ENCODE measurements at regions not wholly inside any gene's neighbourhood (a gene's known extent, or its start where the extent isn't known, plus 50 kb on each side); places are given as distances from the start of the nearest gene placed in this dataset.
A peak's percentile ranks its signal among the peaks of the same experiment; 100 is the strongest.
"Not testable (repeated sequence)": the region's sequence is repeated elsewhere in the genome, so short reads cannot be mapped to it uniquely, and the experiment has no call there.

- H3K9me3 ChIP-seq (ENCODE audit: low read depth); H3K4me2 ChIP-seq (ENCODE audit: unreplicated experiment); H3K36me3 ChIP-seq (ENCODE audit: low read depth); in situ Hi-C loops (cut with MboI); H2AFZ ChIP-seq; H3K9ac ChIP-seq; H3K27ac ChIP-seq; H3K27me3 ChIP-seq (replicated peaks; ENCODE audit: insufficient read depth); H3K9me2 ChIP-seq (ENCODE audit: insufficient read depth); H3K79me2 ChIP-seq (ENCODE audit: insufficient read depth); H3K4me3 ChIP-seq; H3K4me1 ChIP-seq (ENCODE audit: insufficient read depth); H3F3A ChIP-seq (ENCODE audit: insufficient read depth); H4K20me1 ChIP-seq (ENCODE audit: insufficient read depth); DNase-seq: not testable (repeated sequence)
- no CpG with 5 or more reads among the region's 9 CpGs for WGBS, 2 experiments (ENCODE audit: low coverage in 1 of 2, low lambda C conversion rate in 2 of 2, missing lambda C conversion rate in 2 of 2)
Measured at GRCh38 chr21:6561578-6561977, 3959.8 kb upstream of the TPTE start.

GRCh38 chr21:6564543-6565166 is 3956.7 kb upstream of the TPTE start:
- H3K79me2 ChIP-seq (ENCODE audit: insufficient read depth); H2AFZ ChIP-seq; in situ Hi-C loops (cut with MboI); H3K9me3 ChIP-seq (ENCODE audit: low read depth); H3K4me3 ChIP-seq; H3K36me3 ChIP-seq (ENCODE audit: low read depth); H3K27me3 ChIP-seq (replicated peaks; ENCODE audit: insufficient read depth); DNase-seq; H3K9me2 ChIP-seq (ENCODE audit: insufficient read depth); H3K9ac ChIP-seq; H3K4me1 ChIP-seq (ENCODE audit: insufficient read depth); H3F3A ChIP-seq (ENCODE audit: insufficient read depth); H4K20me1 ChIP-seq (ENCODE audit: insufficient read depth); H3K4me2 ChIP-seq (ENCODE audit: unreplicated experiment); H3K27ac ChIP-seq: not testable (repeated sequence)
- 5% methylated on average over 4 of the region's 44 CpGs; no CpG with 5 or more reads in 1 of the 2 experiments for WGBS, 2 experiments (ENCODE audit: low coverage in 1 of 2, low lambda C conversion rate in 2 of 2, missing lambda C conversion rate in 2 of 2)

GRCh38 chr21:6565190-6566094 is 3955.9 kb upstream of the TPTE start:
- 15% methylated on average over 10 of the region's 17 CpGs; no CpG with 5 or more reads in 1 of the 2 experiments for WGBS, 2 experiments (ENCODE audit: low coverage in 1 of 2, low lambda C conversion rate in 2 of 2, missing lambda C conversion rate in 2 of 2)
- in situ Hi-C loops (cut with MboI): not testable (repeated sequence)

GRCh38 chr21:6567542-6567941 is 3953.8 kb upstream of the TPTE start:
- not testable (repeated sequence) for H3K9me3 ChIP-seq (ENCODE audit: low read depth)

More at GRCh38 chr21:6565190-6566094, 3955.9 kb upstream of the TPTE start:
- not testable (repeated sequence) for H3K36me3 ChIP-seq (ENCODE audit: low read depth); H3K4me1 ChIP-seq (ENCODE audit: insufficient read depth); H3K9me3 ChIP-seq (ENCODE audit: low read depth); H3K9ac ChIP-seq; H3K4me2 ChIP-seq (ENCODE audit: unreplicated experiment); H3K27ac ChIP-seq; H3F3A ChIP-seq (ENCODE audit: insufficient read depth); H3K27me3 ChIP-seq (replicated peaks; ENCODE audit: insufficient read depth); H3K79me2 ChIP-seq (ENCODE audit: insufficient read depth); H3K4me3 ChIP-seq; H3K9me2 ChIP-seq (ENCODE audit: insufficient read depth); H2AFZ ChIP-seq; H4K20me1 ChIP-seq (ENCODE audit: insufficient read depth)
- peak; percentile 50 for DNase-seq

GRCh38 chr21:6569152-6569551 is 3952.2 kb upstream of the TPTE start:
- H4K20me1 ChIP-seq (ENCODE audit: insufficient read depth); H3K36me3 ChIP-seq (ENCODE audit: low read depth); H3K4me3 ChIP-seq; H3K4me1 ChIP-seq (ENCODE audit: insufficient read depth); H3K27me3 ChIP-seq (replicated peaks; ENCODE audit: insufficient read depth); H3K9me2 ChIP-seq (ENCODE audit: insufficient read depth); H3F3A ChIP-seq (ENCODE audit: insufficient read depth); H3K9me3 ChIP-seq (ENCODE audit: low read depth); in situ Hi-C loops (cut with MboI); DNase-seq; H3K27ac ChIP-seq; H3K9ac ChIP-seq; H3K4me2 ChIP-seq (ENCODE audit: unreplicated experiment); H2AFZ ChIP-seq; H3K79me2 ChIP-seq (ENCODE audit: insufficient read depth): not testable (repeated sequence)
- no CpG with 5 or more reads among the region's 16 CpGs for WGBS, 2 experiments (ENCODE audit: low coverage in 1 of 2, low lambda C conversion rate in 2 of 2, missing lambda C conversion rate in 2 of 2)

More at GRCh38 chr21:6567542-6567941, 3953.8 kb upstream of the TPTE start:
- H3K79me2 ChIP-seq (ENCODE audit: insufficient read depth); H2AFZ ChIP-seq; H3F3A ChIP-seq (ENCODE audit: insufficient read depth); H3K4me2 ChIP-seq (ENCODE audit: unreplicated experiment); H3K27ac ChIP-seq; H3K9me2 ChIP-seq (ENCODE audit: insufficient read depth); H3K9ac ChIP-seq; H4K20me1 ChIP-seq (ENCODE audit: insufficient read depth); in situ Hi-C loops (cut with MboI); H3K4me3 ChIP-seq; H3K4me1 ChIP-seq (ENCODE audit: insufficient read depth); DNase-seq; H3K27me3 ChIP-seq (replicated peaks; ENCODE audit: insufficient read depth); H3K36me3 ChIP-seq (ENCODE audit: low read depth): not testable (repeated sequence)
- WGBS, 2 experiments (ENCODE audit: low coverage in 1 of 2, low lambda C conversion rate in 2 of 2, missing lambda C conversion rate in 2 of 2): no CpG with 5 or more reads among the region's 5 CpGs

- H3K27ac ChIP-seq; H3K79me2 ChIP-seq (ENCODE audit: insufficient read depth); H3K9ac ChIP-seq; H3K4me2 ChIP-seq (ENCODE audit: unreplicated experiment); H3K9me3 ChIP-seq (ENCODE audit: low read depth); H3K4me1 ChIP-seq (ENCODE audit: insufficient read depth); H3K27me3 ChIP-seq (replicated peaks; ENCODE audit: insufficient read depth); H3K4me3 ChIP-seq; DNase-seq; H3K9me2 ChIP-seq (ENCODE audit: insufficient read depth); in situ Hi-C loops (cut with MboI); H3K36me3 ChIP-seq (ENCODE audit: low read depth); H4K20me1 ChIP-seq (ENCODE audit: insufficient read depth); H2AFZ ChIP-seq; H3F3A ChIP-seq (ENCODE audit: insufficient read depth): not testable (repeated sequence)
- WGBS, 2 experiments (ENCODE audit: low coverage in 1 of 2, low lambda C conversion rate in 2 of 2, missing lambda C conversion rate in 2 of 2): no CpG with 5 or more reads among the region's 19 CpGs
Measured at GRCh38 chr21:6569587-6570392, 3951.6 kb upstream of the TPTE start.

GRCh38 chr21:6570700-6571368 is 3950.5 kb upstream of the TPTE start:
- WGBS, 2 experiments (ENCODE audit: low coverage in 1 of 2, low lambda C conversion rate in 2 of 2, missing lambda C conversion rate in 2 of 2): no CpG with 5 or more reads among the region's 24 CpGs
- in situ Hi-C loops (cut with MboI); H3K9ac ChIP-seq; H3K4me3 ChIP-seq; DNase-seq; H3K79me2 ChIP-seq (ENCODE audit: insufficient read depth); H3K4me2 ChIP-seq (ENCODE audit: unreplicated experiment); H3K9me2 ChIP-seq (ENCODE audit: insufficient read depth); H3K4me1 ChIP-seq (ENCODE audit: insufficient read depth); H3F3A ChIP-seq (ENCODE audit: insufficient read depth); H3K27ac ChIP-seq; H3K27me3 ChIP-seq (replicated peaks; ENCODE audit: insufficient read depth); H3K36me3 ChIP-seq (ENCODE audit: low read depth); H2AFZ ChIP-seq; H4K20me1 ChIP-seq (ENCODE audit: insufficient read depth); H3K9me3 ChIP-seq (ENCODE audit: low read depth): not testable (repeated sequence)
